ENCODE measurements at regions not wholly inside any gene's neighbourhood (a gene's known extent, or its start where the extent isn't known, plus 50 kb on each side); places are given as distances from the start of the nearest gene placed in this dataset.

DNA sequence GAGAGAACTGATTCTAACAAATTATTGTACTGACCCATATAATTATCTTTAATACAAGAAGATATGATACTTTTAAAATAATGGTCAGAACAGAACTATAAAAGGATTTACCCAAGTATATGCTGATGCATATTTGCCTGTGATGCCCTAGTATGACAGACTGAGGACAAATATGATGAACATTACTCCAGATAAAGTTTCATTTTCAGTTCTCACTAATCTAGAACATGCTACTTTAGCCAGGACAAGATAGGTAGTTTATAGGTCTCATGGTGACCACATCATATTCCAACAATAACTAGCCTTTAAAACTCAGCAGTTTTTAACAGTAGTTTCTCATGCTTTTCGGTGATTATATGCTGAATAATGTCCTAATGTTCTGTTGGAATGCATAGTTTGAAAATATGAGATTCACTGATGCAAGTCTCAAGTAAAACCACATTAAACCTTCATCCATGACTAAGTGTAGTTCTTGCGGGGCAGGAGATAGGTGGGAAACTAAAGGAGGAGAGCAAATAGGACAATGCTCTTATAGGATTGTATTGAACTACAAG, 295.2 kb upstream of the AGA start:
- DNase-seq (no peak), ATAC-seq (ENCODE audit: insufficient read depth, low FRiP score) (no peak)
- no peak overlapping the region for H3K9ac ChIP-seq (ENCODE audit: insufficient read depth in 1 of 2, low read length in 2 of 2)
- H3K36me3 ChIP-seq (ENCODE audit: control insufficient read depth in 4 of 4, insufficient read depth in 4 of 4, low read length in 4 of 4) = no peaks in the 10 kb centered on the region
- TF ChIP-seq, protein P1, sequence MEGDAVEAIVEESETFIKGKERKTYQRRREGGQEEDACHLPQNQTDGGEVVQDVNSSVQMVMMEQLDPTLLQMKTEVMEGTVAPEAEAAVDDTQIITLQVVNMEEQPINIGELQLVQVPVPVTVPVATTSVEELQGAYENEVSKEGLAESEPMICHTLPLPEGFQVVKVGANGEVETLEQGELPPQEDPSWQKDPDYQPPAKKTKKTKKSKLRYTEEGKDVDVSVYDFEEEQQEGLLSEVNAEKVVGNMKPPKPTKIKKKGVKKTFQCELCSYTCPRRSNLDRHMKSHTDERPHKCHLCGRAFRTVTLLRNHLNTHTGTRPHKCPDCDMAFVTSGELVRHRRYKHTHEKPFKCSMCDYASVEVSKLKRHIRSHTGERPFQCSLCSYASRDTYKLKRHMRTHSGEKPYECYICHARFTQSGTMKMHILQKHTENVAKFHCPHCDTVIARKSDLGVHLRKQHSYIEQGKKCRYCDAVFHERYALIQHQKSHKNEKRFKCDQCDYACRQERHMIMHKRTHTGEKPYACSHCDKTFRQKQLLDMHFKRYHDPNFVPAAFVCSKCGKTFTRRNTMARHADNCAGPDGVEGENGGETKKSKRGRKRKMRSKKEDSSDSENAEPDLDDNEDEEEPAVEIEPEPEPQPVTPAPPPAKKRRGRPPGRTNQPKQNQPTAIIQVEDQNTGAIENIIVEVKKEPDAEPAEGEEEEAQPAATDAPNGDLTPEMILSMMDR (IDR thresholded peaks at IDR 0.05; ENCODE audit: control extremely low read depth, extremely low read depth) = no peak
- H3K27me3 ChIP-seq (ENCODE audit: control insufficient read depth in 3 of 3, insufficient read depth in 3 of 3, low read length in 2 of 3) = no peaks in the 10 kb centered on the region
- no peak overlapping the region for H3K27ac ChIP-seq (ENCODE audit: low read depth in 1 of 2, low read length in 1 of 2)
- WGBS, 2 donors = 89 to 92% methylated on average over 2 of the region's 2 CpGs
- H3K4me1 ChIP-seq (ENCODE audit: control insufficient read depth in 5 of 5, insufficient read depth in 5 of 5, low read length in 5 of 5) = no peaks in the 10 kb centered on the region
- no peak overlapping the region for H3K4me3 ChIP-seq
- H3K9me3 ChIP-seq (ENCODE audit: control insufficient read depth in 4 of 4, insufficient read depth in 3 of 4, low read length in 3 of 4) = no peaks in the 10 kb centered on the region

GRCh38 chr4:177740563-177740962, 298.3 kb upstream of the AGA start:
- Histone ChIP-seq H3K27me3 (ENCODE audit: control insufficient read depth in 3 of 3, insufficient read depth in 3 of 3, low read length in 2 of 3) (no peaks in the 10 kb centered on the region), H3K4me1 (ENCODE audit: control insufficient read depth in 5 of 5, insufficient read depth in 5 of 5, low read length in 5 of 5) (no peaks in the 10 kb centered on the region), H3K4me3 (no peak overlapping the region), H3K36me3 (ENCODE audit: control insufficient read depth in 4 of 4, insufficient read depth in 4 of 4, low read length in 4 of 4) (no peaks in the 10 kb centered on the region), H3K9ac (ENCODE audit: insufficient read depth in 1 of 2, low read length in 2 of 2) (no peak overlapping the region), H3K9me3 (ENCODE audit: control insufficient read depth in 4 of 4, insufficient read depth in 3 of 4, low read length in 3 of 4) (no peaks in the 10 kb centered on the region), H3K27ac (ENCODE audit: low read depth in 1 of 2, low read length in 1 of 2) (no peak overlapping the region)
- ATAC-seq (ENCODE audit: insufficient read depth, low FRiP score) (no peak), DNase-seq (no peak)
- 90 to 97% methylated on average over 1 of the region's 1 CpG for WGBS, 2 donors
- TF ChIP-seq, protein P1 (IDR thresholded peaks at IDR 0.05; ENCODE audit: control extremely low read depth, extremely low read depth) = no peak

DNA sequence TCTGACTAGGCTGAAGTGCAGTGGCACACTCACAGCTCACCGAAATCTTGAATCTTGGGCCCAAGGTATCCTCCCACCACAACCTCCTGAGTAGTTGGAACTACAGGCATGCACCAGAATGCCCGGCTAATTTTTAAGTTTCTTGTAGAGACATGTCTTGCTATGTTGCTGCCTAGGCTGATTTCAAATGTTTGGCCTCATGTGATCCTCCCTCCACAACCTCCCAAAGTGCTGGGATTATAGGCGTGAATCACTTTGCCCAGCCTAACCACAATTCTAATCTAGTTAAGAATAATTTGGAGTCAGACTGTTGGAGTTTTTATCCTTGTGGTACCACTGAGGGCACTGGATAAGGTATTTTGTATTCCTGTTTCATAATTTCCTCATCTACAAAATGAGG, 317.5 kb upstream of the AGA start:
- Histone ChIP-seq H3K9ac (ENCODE audit: insufficient read depth in 1 of 2, low read length in 2 of 2) (no peak overlapping the region), H3K9me3 (ENCODE audit: control insufficient read depth in 4 of 4, insufficient read depth in 3 of 4, low read length in 3 of 4) (no peaks in the 10 kb centered on the region), H3K4me1 (ENCODE audit: control insufficient read depth in 5 of 5, insufficient read depth in 5 of 5, low read length in 5 of 5) (no peaks in the 10 kb centered on the region), H3K27me3 (ENCODE audit: control insufficient read depth in 3 of 3, insufficient read depth in 3 of 3, low read length in 2 of 3) (no peaks in the 10 kb centered on the region), H3K36me3 (ENCODE audit: control insufficient read depth in 4 of 4, insufficient read depth in 4 of 4, low read length in 4 of 4) (no peaks in the 10 kb centered on the region), H3K27ac (ENCODE audit: low read depth in 1 of 2, low read length in 1 of 2) (no peak overlapping the region), H3K4me3 (no peak overlapping the region)
- ATAC-seq (ENCODE audit: insufficient read depth, low FRiP score) (no peak), DNase-seq (no peak)
- WGBS, 2 donors = 95 to 96% methylated on average over 3 of the region's 3 CpGs
- TF ChIP-seq, protein P1 (IDR thresholded peaks at IDR 0.05; ENCODE audit: control extremely low read depth, extremely low read depth) = no peak

GRCh38 chr4:177761692-177762091, 319.5 kb upstream of the AGA start:
- 90 to 91% methylated on average over 12 of the region's 12 CpGs for WGBS, 2 donors
- Histone ChIP-seq H3K27ac (ENCODE audit: low read depth in 1 of 2, low read length in 1 of 2) (no peak overlapping the region), H3K4me3 (no peak overlapping the region), H3K36me3 (ENCODE audit: control insufficient read depth in 4 of 4, insufficient read depth in 4 of 4, low read length in 4 of 4) (no peaks in the 10 kb centered on the region), H3K4me1 (ENCODE audit: control insufficient read depth in 5 of 5, insufficient read depth in 5 of 5, low read length in 5 of 5) (no peaks in the 10 kb centered on the region), H3K27me3 (ENCODE audit: control insufficient read depth in 3 of 3, insufficient read depth in 3 of 3, low read length in 2 of 3) (no peaks in the 10 kb centered on the region), H3K9me3 (ENCODE audit: control insufficient read depth in 4 of 4, insufficient read depth in 3 of 4, low read length in 3 of 4) (no peaks in the 10 kb centered on the region), H3K9ac (ENCODE audit: insufficient read depth in 1 of 2, low read length in 2 of 2) (no peak overlapping the region)
- TF ChIP-seq, protein P1 (IDR thresholded peaks at IDR 0.05; ENCODE audit: control extremely low read depth, extremely low read depth) = no peak
- ATAC-seq (ENCODE audit: insufficient read depth, low FRiP score) (no peak), DNase-seq (no peak)
